ENCODE measurements at regions not wholly inside any gene's neighbourhood (a gene's known extent, or its start where the extent isn't known, plus 50 kb on each side); places are given as distances from the start of the nearest gene placed in this dataset.

DNA sequence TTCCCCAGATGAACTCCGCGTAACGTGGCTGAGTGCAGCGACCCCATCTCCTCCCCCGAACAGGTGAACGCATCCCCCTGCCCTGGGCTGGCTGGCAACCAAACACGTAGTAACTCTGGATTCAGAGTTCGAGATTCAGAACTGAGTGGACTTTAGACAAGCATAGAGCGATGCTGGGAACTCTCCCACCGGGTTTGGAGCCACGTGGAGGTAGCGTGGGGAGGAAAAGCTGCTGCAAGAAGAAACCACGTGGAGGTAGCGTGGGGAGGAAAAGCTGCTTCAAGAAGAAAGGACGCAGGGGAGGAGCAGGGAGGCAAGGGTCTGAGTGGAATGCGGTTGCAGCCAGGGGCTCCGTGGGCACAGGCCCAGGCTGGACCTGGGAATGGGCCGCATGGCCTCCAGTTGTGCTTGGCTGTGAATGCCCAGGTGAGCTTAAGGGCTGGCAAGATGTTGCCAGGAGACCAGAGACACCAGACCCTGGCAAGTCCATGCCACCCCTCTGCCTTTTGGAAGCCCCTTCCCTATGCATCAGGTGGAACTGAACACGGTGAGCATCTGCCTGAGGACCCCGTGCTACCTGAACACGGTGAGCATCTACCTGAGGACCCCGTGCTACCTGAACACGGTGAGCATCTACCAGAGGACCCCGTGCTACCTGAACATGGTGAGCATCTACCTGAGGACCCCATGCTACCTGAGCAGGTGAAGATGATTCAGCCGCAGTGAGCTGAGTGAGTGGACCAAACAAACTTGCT lies 118.0 kb upstream of the FRMD1 start:
- TF ChIP-seq, protein P1, sequence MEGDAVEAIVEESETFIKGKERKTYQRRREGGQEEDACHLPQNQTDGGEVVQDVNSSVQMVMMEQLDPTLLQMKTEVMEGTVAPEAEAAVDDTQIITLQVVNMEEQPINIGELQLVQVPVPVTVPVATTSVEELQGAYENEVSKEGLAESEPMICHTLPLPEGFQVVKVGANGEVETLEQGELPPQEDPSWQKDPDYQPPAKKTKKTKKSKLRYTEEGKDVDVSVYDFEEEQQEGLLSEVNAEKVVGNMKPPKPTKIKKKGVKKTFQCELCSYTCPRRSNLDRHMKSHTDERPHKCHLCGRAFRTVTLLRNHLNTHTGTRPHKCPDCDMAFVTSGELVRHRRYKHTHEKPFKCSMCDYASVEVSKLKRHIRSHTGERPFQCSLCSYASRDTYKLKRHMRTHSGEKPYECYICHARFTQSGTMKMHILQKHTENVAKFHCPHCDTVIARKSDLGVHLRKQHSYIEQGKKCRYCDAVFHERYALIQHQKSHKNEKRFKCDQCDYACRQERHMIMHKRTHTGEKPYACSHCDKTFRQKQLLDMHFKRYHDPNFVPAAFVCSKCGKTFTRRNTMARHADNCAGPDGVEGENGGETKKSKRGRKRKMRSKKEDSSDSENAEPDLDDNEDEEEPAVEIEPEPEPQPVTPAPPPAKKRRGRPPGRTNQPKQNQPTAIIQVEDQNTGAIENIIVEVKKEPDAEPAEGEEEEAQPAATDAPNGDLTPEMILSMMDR (IDR thresholded peaks at IDR 0.05; ENCODE audit: low read depth, low read length) = no peak
- TF ChIP-seq EZH2phosphoT487 (IDR thresholded peaks at IDR 0.05; ENCODE audit: low read depth) = no peak
